ENCODE measurements at regions not wholly inside any gene's neighbourhood (a gene's known extent, or its start where the extent isn't known, plus 50 kb on each side); places are given as distances from the start of the nearest gene placed in this dataset.

DNA sequence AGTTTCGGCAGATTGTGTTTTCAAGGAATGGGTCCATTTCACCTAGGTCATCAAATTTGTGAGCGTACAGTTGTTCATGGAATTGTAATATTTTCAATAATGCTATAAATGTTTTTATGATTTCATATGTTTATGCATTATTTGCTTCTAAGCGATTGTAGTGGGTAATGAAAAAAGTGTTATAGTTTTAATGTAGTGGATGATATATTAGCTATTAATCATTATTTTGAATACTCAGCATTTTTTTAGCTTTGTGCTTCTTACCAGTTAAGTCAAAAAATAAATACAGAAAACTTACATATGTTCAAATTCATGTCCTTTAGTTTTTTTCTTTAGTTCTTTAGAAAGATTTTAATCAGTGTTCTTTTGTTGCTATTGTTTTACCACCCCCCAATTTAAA, 677.0 kb downstream of the STK39 start:
- H3K14ac ChIP-seq (ENCODE audit: insufficient read length), result no peak overlapping the region
- H3K4me3 ChIP-seq (ENCODE audit: extremely low read depth in 1 of 4, insufficient read depth in 2 of 4, low read depth in 3 of 4, low read length in 4 of 4), result no peak overlapping the region
- H2BK120ac ChIP-seq (replicated peaks; ENCODE audit: low read depth, low read length), result no peak overlapping the region
- no peak overlapping the region for H4K5ac ChIP-seq (ENCODE audit: insufficient read length, low read depth, low read length)
- ChIA-PET POLR2A (ENCODE audit: partially characterized antibody) (no interaction called here), CTCF (ENCODE audit: partially characterized antibody) (interaction anchor here (0.7 kb wide), 1 partner anchor 24 kb away, joined by 3 read pairs; no protein-coding TSS in a partner anchor)
- no peaks in the 10 kb centered on the region for H3K36me3 ChIP-seq (ENCODE audit: control insufficient read depth in 2 of 4, insufficient read depth in 4 of 4, low read length in 3 of 4)
- no peaks in the 10 kb centered on the region for H3K9me3 ChIP-seq (ENCODE audit: insufficient read depth in 2 of 2, low read depth in 1 of 2, low read length in 1 of 2)
- no peak overlapping the region for H3K9ac ChIP-seq (replicated peaks in 1 of 4; ENCODE audit: extremely low read depth in 1 of 4, low read depth in 3 of 4, low read length in 3 of 4)
- H3K79me1 ChIP-seq (ENCODE audit: low read depth, low read length), result no peaks in the 10 kb centered on the region
- H3K27me3 ChIP-seq (replicated peaks in 1 of 4; ENCODE audit: control insufficient read depth in 3 of 4, extremely low read depth in 1 of 4, insufficient read depth in 3 of 4, low read length in 3 of 4), result no peaks in the 10 kb centered on the region
- no peak overlapping the region for H2BK15ac ChIP-seq (ENCODE audit: low read length)
- H4K91ac ChIP-seq (replicated peaks; ENCODE audit: insufficient read length, low read length), result no peak overlapping the region
- H2AFZ ChIP-seq (ENCODE audit: low read length), result no peak overlapping the region
- no peak overlapping the region for H3K23ac ChIP-seq (ENCODE audit: insufficient read length)
- DNase-seq (ENCODE audit: low read depth in 1 of 2, low spot score in 2 of 2) (no peak), FAIRE-seq (no peak)
- no peak overlapping the region for H2AK5ac ChIP-seq (ENCODE audit: low read depth, low read length)
- H3K27ac ChIP-seq (ENCODE audit: low read depth, low read length), result no peak overlapping the region
- TF ChIP-seq MAFK (IDR thresholded peaks at IDR 0.05; ENCODE audit: low read depth, low read length) (peak; percentile 34; the same call in 1 of the 2 replicates), BACH1 (IDR thresholded peaks at IDR 0.05; ENCODE audit: low read length) (no peak)
- no peak overlapping the region for H3K18ac ChIP-seq (ENCODE audit: extremely low read depth, low read length)
- no peak overlapping the region for H3K4me2 ChIP-seq (ENCODE audit: insufficient read depth in 1 of 2, low read depth in 2 of 2, low read length in 2 of 2)
- no peaks in the 10 kb centered on the region for H3K4me1 ChIP-seq (replicated peaks in 1 of 4; ENCODE audit: control insufficient read depth in 3 of 4, insufficient read depth in 4 of 4, low read length in 3 of 4)
- H3K4ac ChIP-seq (replicated peaks; ENCODE audit: insufficient read length, low read depth, low read length), result no peak overlapping the region
- no peak overlapping the region for H2BK5ac ChIP-seq (ENCODE audit: low read depth, low read length)
- peaks cover 0 to 2% of the 10 kb centered on the region in 2 experiments; a peak in 1 of 4 replicates for H3K79me2 ChIP-seq (ENCODE audit: control insufficient read depth in 1 of 2, insufficient read depth in 2 of 2, low read length in 2 of 2)
- H2BK12ac ChIP-seq (ENCODE audit: low read depth, low read length), result no peak overlapping the region
- H3K56ac ChIP-seq (replicated peaks; ENCODE audit: insufficient read length, low read depth, low read length), result no peak overlapping the region
- no peaks in the 10 kb centered on the region for H4K20me1 ChIP-seq (replicated peaks in 1 of 2; ENCODE audit: control insufficient read depth in 1 of 2, insufficient read depth in 2 of 2, low read length in 2 of 2)
- no peak overlapping the region for H2BK20ac ChIP-seq (ENCODE audit: low read length)
- no peaks in the 10 kb centered on the region for H3K23me2 ChIP-seq (ENCODE audit: low read depth, low read length)
- 95 to 100% methylated on average over 1 to 3 of the region's 3 CpGs for WGBS, 2 experiments (ENCODE audit: extremely low coverage in 1 of 2, insufficient coverage in 1 of 2, insufficient read length in 1 of 2, insufficient replicate concordance in 2 of 2, low coverage in 1 of 2, low lambda C conversion rate in 2 of 2, missing lambda C conversion rate in 1 of 2)
- no peak overlapping the region for H4K8ac ChIP-seq (ENCODE audit: extremely low read depth, insufficient read depth, low read length)
